Transverse colon (tissue), 4 donors: ENCODE measurements at regions not wholly inside any gene's neighbourhood (a gene's known extent, or its start where the extent isn't known, plus 50 kb on each side); places are given as distances from the start of the nearest gene placed in this dataset.

ENCODE experiments used
- DNase-seq: peaks from one replicate; pipeline ENCODE4 v3.0.0-alpha.2; 2019
- H3K27ac ChIP-seq, 4 donors: fragments of 200-600 bp; sonication (generic); 2 replicates each; pipeline ENCODE4 v1.5.1; 2016 to 2018; ENCODE audit warnings: inconsistent platforms in 4 of 4
- H3K27me3 ChIP-seq: fragments of 200-600 bp; sonication (generic); 2 replicates; pipeline ENCODE4 v1.5.1; 2017; ENCODE audit warnings: inconsistent platforms
- H3K36me3 ChIP-seq, 4 donors: fragments of 200-600 bp; sonication (generic); 2 replicates each; pipeline ENCODE4 v1.5.1; 2017 to 2019; ENCODE audit warnings: inconsistent platforms in 4 of 4
- H3K4me1 ChIP-seq, 4 donors: fragments of 200-600 bp; sonication (generic); 2 replicates each; pipeline ENCODE4 v1.5.1; 2017 to 2020; ENCODE audit warnings: inconsistent platforms in 4 of 4
- H3K4me3 ChIP-seq, 4 donors: fragments of 200-600 bp; sonication (generic); 1 replicate in 1 of 4; 2 replicates in 3 of 4; pipeline versions ENCODE4 v1.5.1 to v1.6.1; 2017 to 2019; ENCODE audit warnings: inconsistent platforms in 4 of 4
- H3K9me3 ChIP-seq, 2 donors: fragments of 200-600 bp; sonication (generic); 2 replicates each; pipeline ENCODE4 v1.5.1; 2017 to 2019; ENCODE audit warnings: inconsistent platforms in 2 of 2
- CTCF ChIP-seq, 5 experiments: fragments of 200-600 bp in 3 of 5; fragments of 450-650 bp in 2 of 5; sonication (generic) in 3 of 5; IDR thresholded peaks; 1 replicate in 2 of 5; 2 replicates in 3 of 5; pipeline ENCODE4 v1.5.1; 2016 to 2017; ENCODE audit warnings: antibody characterized with exemption in 5 of 5, inconsistent platforms in 3 of 5, mild to moderate bottlenecking in 2 of 5, moderate library complexity in 1 of 5
- EP300 ChIP-seq: sonication (generic); formaldehyde crosslinking; IDR thresholded peaks from one replicate; pipeline ENCODE4 v1.6.1; 2017; ENCODE audit warnings: antibody characterized with exemption, low read depth
- POLR2A ChIP-seq: fragments of 450-650 bp; IDR thresholded peaks from one replicate; pipeline ENCODE4 v1.6.1; 2016; ENCODE audit warnings: antibody characterized with exemption, mild to moderate bottlenecking, moderate library complexity
- POLR2AphosphoS5 ChIP-seq, 3 donors: sonication (generic); formaldehyde crosslinking; IDR thresholded peaks; one replicate each; pipeline ENCODE4 v1.6.1; 2016; ENCODE audit warnings: antibody characterized with exemption in 3 of 3
- WGBS, 2 donors: methylation state at CpG; one replicate each; pipeline ENCODE4 v1.1.5; 2018; ENCODE audit warnings: low coverage in 1 of 2; 5-methylcytosine and 5-hydroxymethylcytosine counted together
- in situ Hi-C, 4 donors: fragments of 200-750 bp; cut with MboI; loops; one replicate each; pipeline versions ENCODE4 v1.15.0 to v1.15.1; 2017; ENCODE audit warnings: low sequenced_read_pairs in 3 of 4, low pct_ligation_motif_present in 1 of 4, low pct_unique_long_range_greater_than_20kb in 1 of 4
- intact Hi-C: fragments of 100-400 bp; cut with DNase I; formaldehyde crosslinking; loops from one replicate; pipeline ENCODE4 v1.15.1; 2023; ENCODE audit warnings: low total_unique reads

- H3K36me3 ChIP-seq: no peaks in the 10 kb centered on the region
- 66 to 80% methylated on average over 2 to 9 of the region's 9 CpGs for WGBS, 2 donors
- in situ Hi-C loops (no loop called here), intact Hi-C loops (no loop called here)
- H3K27me3 ChIP-seq: no peaks in the 10 kb centered on the region
- no peaks in the 10 kb centered on the region for H3K4me1 ChIP-seq
- DNase-seq: no peak
- no peak overlapping the region for H3K27ac ChIP-seq
- H3K4me3 ChIP-seq: no peak overlapping the region
- H3K9me3 ChIP-seq: no peaks in the 10 kb centered on the region
- TF ChIP-seq CTCF (IDR thresholded peaks at IDR 0.05) (no peak), POLR2A (no peak)
These were observed 210.0 kb downstream of the MAF start for GRCh38 chr16:79390481-79391051.

GRCh38 chr16:79388396-79388795 is 212.1 kb downstream of the MAF start:
- Histone ChIP-seq H3K27me3 (no peaks in the 10 kb centered on the region), H3K27ac (no peak overlapping the region), H3K4me3 (no peak overlapping the region), H3K36me3 (no peaks in the 10 kb centered on the region), H3K4me1 (no peaks in the 10 kb centered on the region), H3K9me3 (no peaks in the 10 kb centered on the region)
- DNase-seq: no peak
- intact Hi-C loops: no loop called here
- no peak for TF ChIP-seq POLR2AphosphoS5 (IDR thresholded peaks at IDR 0.05)
- TF ChIP-seq POLR2A: no peak
- no peak for TF ChIP-seq CTCF (IDR thresholded peaks at IDR 0.05)
- TF ChIP-seq EP300: no peak
- 64 to 82% methylated on average over 1 of the region's 1 CpG for WGBS, 2 donors
- in situ Hi-C loops: no loop called here

GRCh38 chr16:79386299-79386698 is 214.2 kb downstream of the MAF start:
- Histone ChIP-seq H3K9me3 (no peaks in the 10 kb centered on the region), H3K4me3 (no peak overlapping the region), H3K4me1 (peaks cover 0 to 3% (median 0%) of the 10 kb centered on the region in 4 donors), H3K27ac (no peak overlapping the region), H3K36me3 (no peaks in the 10 kb centered on the region), H3K27me3 (no peaks in the 10 kb centered on the region)
- in situ Hi-C loops (no loop called here), intact Hi-C loops (no loop called here)
- no peak for TF ChIP-seq POLR2A
- TF ChIP-seq EP300: no peak
- TF ChIP-seq CTCF (IDR thresholded peaks at IDR 0.05): no peak
- no peak for TF ChIP-seq POLR2AphosphoS5 (IDR thresholded peaks at IDR 0.05)
- DNase-seq: no peak
- 85 to 89% methylated on average over 4 to 7 of the region's 7 CpGs for WGBS, 2 donors

GRCh38 chr16:79381603-79382042 is 218.9 kb downstream of the MAF start:
- WGBS, 2 donors: 55 to 80% methylated on average over 1 to 10 of the region's 10 CpGs
- Histone ChIP-seq H3K27ac (peak overlapping the region in 1 of 4 donors; percentile 27), H3K4me3 (no peak overlapping the region), H3K9me3 (peaks cover 0 to 4% of the 10 kb centered on the region in 2 donors), H3K27me3 (no peaks in the 10 kb centered on the region), H3K36me3 (no peaks in the 10 kb centered on the region), H3K4me1 (peaks cover 0 to 3% (median 0%) of the 10 kb centered on the region in 4 donors)
- no peak for TF ChIP-seq POLR2A
- TF ChIP-seq CTCF (IDR thresholded peaks at IDR 0.05): no peak
- TF ChIP-seq POLR2AphosphoS5 (IDR thresholded peaks at IDR 0.05): no peak
- TF ChIP-seq EP300: no peak
- intact Hi-C loops: no loop called here
- in situ Hi-C loops: no loop called here
- DNase-seq: no peak
